Vagina (tissue), 2 donors: ENCODE measurements at regions not wholly inside any gene's neighbourhood (a gene's known extent, or its start where the extent isn't known, plus 50 kb on each side); places are given as distances from the start of the nearest gene placed in this dataset.

Source experiments
- CTCF ChIP-seq, 3 experiments: fragments of 450-650 bp in 2 of 3; fragments of 200-600 bp in 1 of 3; sonication (generic) in 1 of 3; IDR thresholded peaks; one replicate each; pipeline ENCODE4 v1.5.1; 2017 to 2019; ENCODE audit warnings: antibody characterized with exemption in 3 of 3, mild to moderate bottlenecking in 2 of 3, moderate library complexity in 2 of 3
- POLR2A ChIP-seq, 2 donors: fragments of 450-650 bp; IDR thresholded peaks; one replicate each; pipeline ENCODE4 v1.6.1; 2017; ENCODE audit warnings: antibody characterized with exemption in 2 of 2, mild to moderate bottlenecking in 2 of 2, moderate library complexity in 2 of 2
- POLR2AphosphoS5 ChIP-seq, 2 donors: sonication (generic); formaldehyde crosslinking; IDR thresholded peaks; one replicate each; pipeline ENCODE4 v1.9.0; 2017; ENCODE audit warnings: antibody characterized with exemption in 2 of 2, mild to moderate bottlenecking in 2 of 2, low read depth in 1 of 2; ENCODE audit not compliant: insufficient read depth in 1 of 2

- no peak for TF ChIP-seq CTCF (IDR thresholded peaks at IDR 0.05)
- no peak for TF ChIP-seq POLR2A (IDR thresholded peaks at IDR 0.05)
- no peak for TF ChIP-seq POLR2AphosphoS5 (IDR thresholded peaks at IDR 0.05; ENCODE audit: insufficient read depth in 1 of 2, low read depth in 1 of 2)
Measured at GRCh38 chr12:127621366-127621765, 645.6 kb upstream of the TMEM132C start.
